ENCODE measurements at regions not wholly inside any gene's neighbourhood (a gene's known extent, or its start where the extent isn't known, plus 50 kb on each side); places are given as distances from the start of the nearest gene placed in this dataset.

- TF ChIP-seq, protein P1, sequence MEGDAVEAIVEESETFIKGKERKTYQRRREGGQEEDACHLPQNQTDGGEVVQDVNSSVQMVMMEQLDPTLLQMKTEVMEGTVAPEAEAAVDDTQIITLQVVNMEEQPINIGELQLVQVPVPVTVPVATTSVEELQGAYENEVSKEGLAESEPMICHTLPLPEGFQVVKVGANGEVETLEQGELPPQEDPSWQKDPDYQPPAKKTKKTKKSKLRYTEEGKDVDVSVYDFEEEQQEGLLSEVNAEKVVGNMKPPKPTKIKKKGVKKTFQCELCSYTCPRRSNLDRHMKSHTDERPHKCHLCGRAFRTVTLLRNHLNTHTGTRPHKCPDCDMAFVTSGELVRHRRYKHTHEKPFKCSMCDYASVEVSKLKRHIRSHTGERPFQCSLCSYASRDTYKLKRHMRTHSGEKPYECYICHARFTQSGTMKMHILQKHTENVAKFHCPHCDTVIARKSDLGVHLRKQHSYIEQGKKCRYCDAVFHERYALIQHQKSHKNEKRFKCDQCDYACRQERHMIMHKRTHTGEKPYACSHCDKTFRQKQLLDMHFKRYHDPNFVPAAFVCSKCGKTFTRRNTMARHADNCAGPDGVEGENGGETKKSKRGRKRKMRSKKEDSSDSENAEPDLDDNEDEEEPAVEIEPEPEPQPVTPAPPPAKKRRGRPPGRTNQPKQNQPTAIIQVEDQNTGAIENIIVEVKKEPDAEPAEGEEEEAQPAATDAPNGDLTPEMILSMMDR (IDR thresholded peaks at IDR 0.05; ENCODE audit: low read depth, low read length) = no peak
- Histone ChIP-seq H3K36me3 (no peaks in the 10 kb centered on the region), H3K27me3 (peaks cover 17% of the 10 kb centered on the region), H3K4me1 (no peaks in the 10 kb centered on the region), H3K9me3 (no peaks in the 10 kb centered on the region), H3K4me3 (ENCODE audit: low read depth, low read length) (no peak overlapping the region)
- DNase-seq = no peak
Observed at GRCh38 chr6:105598264-105598663, 195.4 kb upstream of the PREP start.

DNA sequence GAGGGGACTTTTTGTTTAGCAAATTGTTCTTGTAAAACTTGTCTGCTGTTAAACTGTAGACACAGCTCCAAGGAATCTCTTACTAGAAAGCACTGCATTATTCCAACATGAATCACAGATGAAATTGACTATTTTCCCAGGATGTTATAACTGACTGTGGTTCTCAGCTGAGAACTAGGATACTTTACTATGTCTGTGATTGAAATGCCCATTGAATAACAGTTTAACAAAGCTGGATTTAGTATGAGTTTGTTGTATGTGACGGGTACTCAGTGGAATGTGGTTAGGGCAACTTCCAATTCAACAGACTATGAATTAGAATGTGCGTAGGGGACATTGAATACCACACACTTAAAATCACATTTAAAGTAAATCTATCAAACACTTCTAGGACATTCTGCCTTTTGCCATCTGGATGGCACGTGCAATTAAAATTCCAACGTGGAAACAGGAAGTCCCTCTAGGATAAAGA, 193.4 kb upstream of the PREP start:
- no peaks in the 10 kb centered on the region for H3K36me3 ChIP-seq
- no peaks in the 10 kb centered on the region for H3K9me3 ChIP-seq
- TF ChIP-seq, protein P1 (IDR thresholded peaks at IDR 0.05; ENCODE audit: low read depth, low read length) = no peak
- DNase-seq = no peak
- peaks cover 11% of the 10 kb centered on the region for H3K27me3 ChIP-seq
- H3K4me1 ChIP-seq = no peaks in the 10 kb centered on the region
- H3K4me3 ChIP-seq (ENCODE audit: low read depth, low read length) = no peak overlapping the region

- no peaks in the 10 kb centered on the region for H3K9me3 ChIP-seq
- H3K4me3 ChIP-seq (ENCODE audit: low read depth, low read length) = no peak overlapping the region
- TF ChIP-seq, protein P1 (IDR thresholded peaks at IDR 0.05; ENCODE audit: low read depth, low read length) = no peak
- no peaks in the 10 kb centered on the region for H3K4me1 ChIP-seq
- H3K36me3 ChIP-seq = no peaks in the 10 kb centered on the region
- DNase-seq = no peak
- peaks cover 11% of the 10 kb centered on the region for H3K27me3 ChIP-seq
Observed at GRCh38 chr6:105595829-105596228, 192.9 kb upstream of the PREP start.

GRCh38 chr6:105594821-105595220, 191.9 kb upstream of the PREP start:
- Histone ChIP-seq H3K36me3 (no peaks in the 10 kb centered on the region), H3K27me3 (peaks cover 13% of the 10 kb centered on the region)
- DNase-seq = no peak

GRCh38 chr6:105593805-105594671, 191.2 kb upstream of the PREP start:
- H3K4me3 ChIP-seq (ENCODE audit: low read depth, low read length) = no peak overlapping the region
- peaks cover 17% of the 10 kb centered on the region for H3K27me3 ChIP-seq
- no peaks in the 10 kb centered on the region for H3K36me3 ChIP-seq
- TF ChIP-seq, protein P1 (IDR thresholded peaks at IDR 0.05; ENCODE audit: low read depth, low read length) = no peak
- H3K4me1 ChIP-seq = no peaks in the 10 kb centered on the region
- no peaks in the 10 kb centered on the region for H3K9me3 ChIP-seq
- DNase-seq = no peak

More at GRCh38 chr6:105594821-105595220, 191.9 kb upstream of the PREP start:
- no peaks in the 10 kb centered on the region for H3K4me1 ChIP-seq
- TF ChIP-seq, protein P1 (IDR thresholded peaks at IDR 0.05; ENCODE audit: low read depth, low read length) = no peak
- no peaks in the 10 kb centered on the region for H3K9me3 ChIP-seq
- H3K4me3 ChIP-seq (ENCODE audit: low read depth, low read length) = no peak overlapping the region

DNA sequence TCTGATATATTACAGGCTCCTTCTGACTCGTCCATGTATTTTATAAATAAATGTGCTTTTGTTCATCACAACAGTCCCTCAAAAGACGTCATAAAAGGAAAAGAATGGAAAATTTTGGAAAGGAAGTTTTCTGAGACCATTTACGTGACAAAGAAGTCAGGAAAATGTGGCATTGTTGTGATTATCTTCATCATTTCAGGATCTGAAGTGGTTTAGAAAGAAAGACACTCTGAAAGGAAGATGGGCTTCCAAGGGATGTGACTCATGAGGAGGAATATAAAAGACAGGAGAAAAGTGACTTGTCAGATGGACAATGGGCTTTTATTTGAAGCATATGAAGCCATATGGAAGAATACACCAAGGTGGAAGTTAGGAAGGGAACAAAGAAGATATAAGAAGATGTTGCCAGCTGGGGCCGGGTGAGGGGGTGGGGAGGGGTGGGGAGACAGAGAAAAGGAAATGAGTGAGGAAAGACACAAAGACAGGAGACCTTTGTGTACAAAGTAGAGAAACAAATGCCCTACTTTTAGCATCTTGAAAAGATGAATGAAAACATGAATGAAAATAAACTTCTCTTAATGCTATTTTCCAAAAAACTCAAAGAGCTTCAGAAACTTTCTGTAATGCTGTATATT, 190.3 kb upstream of the PREP start:
- H3K9me3 ChIP-seq = no peaks in the 10 kb centered on the region
- H3K27me3 ChIP-seq = peaks cover 17% of the 10 kb centered on the region
- DNase-seq = no peak
- TF ChIP-seq, protein P1 (IDR thresholded peaks at IDR 0.05; ENCODE audit: low read depth, low read length) = no peak
- no peaks in the 10 kb centered on the region for H3K36me3 ChIP-seq
- H3K4me1 ChIP-seq = no peaks in the 10 kb centered on the region
- no peak overlapping the region for H3K4me3 ChIP-seq (ENCODE audit: low read depth, low read length)
